ENCODE measurements at regions not wholly inside any gene's neighbourhood (a gene's known extent, or its start where the extent isn't known, plus 50 kb on each side); places are given as distances from the start of the nearest gene placed in this dataset.
A peak's percentile ranks its signal among the peaks of the same experiment; 100 is the strongest.
"Not testable (repeated sequence)": the region's sequence is repeated elsewhere in the genome, so short reads cannot be mapped to it uniquely, and the experiment has no call there.

DNA sequence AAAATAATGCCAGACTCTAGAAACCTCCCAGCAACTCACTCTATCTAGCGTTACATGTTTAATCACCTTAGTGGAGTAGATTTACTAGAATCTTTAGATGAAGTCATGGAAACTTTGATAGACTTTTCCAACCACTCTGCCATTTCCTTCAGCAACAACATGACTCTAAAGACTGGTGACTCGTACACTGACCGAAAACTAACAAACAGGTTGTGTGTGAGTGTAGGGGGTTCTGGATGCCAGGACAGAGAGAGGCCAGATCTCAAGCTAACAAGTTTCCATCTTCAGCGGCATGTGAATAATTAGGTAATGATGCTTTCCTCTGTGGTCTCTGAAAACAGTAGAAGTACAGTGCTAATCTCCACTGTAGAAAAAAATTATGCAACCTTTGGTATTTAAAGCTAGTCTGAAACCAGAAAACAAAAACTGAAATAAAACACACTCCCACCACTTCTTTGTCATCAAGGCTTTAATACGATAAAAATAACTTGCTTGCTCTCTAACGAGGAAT lies 286.4 kb downstream of the PRDM5 start:
- DNase-seq (ENCODE audit: low read depth in 4 of 4, low spot score in 3 of 4), result no peak

DNA sequence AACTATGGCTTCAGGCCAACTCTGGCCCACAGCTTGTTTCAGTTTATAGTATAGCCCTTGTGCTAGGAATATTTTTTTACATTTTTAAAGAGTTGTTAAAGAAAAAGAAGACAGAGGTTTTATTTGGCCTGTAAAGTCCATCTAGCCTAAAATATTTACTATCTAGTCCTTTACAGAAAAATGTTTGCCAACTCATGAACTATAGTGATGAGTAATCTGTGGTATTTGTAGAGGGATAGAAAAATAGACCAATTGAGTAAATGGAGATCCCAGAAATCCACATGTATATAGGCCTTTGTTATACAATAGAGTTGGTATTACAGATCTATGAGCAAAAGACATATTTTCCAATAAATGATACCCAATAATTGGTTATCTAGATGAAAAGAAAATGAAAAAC lies 288.7 kb downstream of the PRDM5 start:
- no peak for DNase-seq (ENCODE audit: low read depth in 4 of 4, low spot score in 3 of 4)

DNA sequence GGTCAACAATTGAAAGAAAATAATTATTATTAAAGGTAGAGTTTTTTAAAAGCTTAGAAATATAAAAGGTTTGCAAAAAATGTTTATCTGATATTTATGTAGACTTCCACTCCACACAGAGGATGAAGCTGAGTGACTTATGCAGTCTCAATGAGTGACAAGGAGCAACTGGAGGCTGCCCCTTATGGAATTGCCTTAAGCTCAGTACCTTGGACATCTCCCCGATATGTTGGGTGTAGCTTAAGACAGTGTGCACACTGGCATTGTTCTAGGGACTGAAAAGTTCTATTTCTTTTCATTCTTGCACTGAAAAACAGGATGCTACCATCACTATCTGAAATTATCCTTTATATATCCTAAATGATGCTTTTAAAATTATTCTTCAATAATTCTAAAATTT lies 292.1 kb downstream of the PRDM5 start:
- DNase-seq (ENCODE audit: low read depth in 4 of 4, low spot score in 3 of 4), result no peak

DNA sequence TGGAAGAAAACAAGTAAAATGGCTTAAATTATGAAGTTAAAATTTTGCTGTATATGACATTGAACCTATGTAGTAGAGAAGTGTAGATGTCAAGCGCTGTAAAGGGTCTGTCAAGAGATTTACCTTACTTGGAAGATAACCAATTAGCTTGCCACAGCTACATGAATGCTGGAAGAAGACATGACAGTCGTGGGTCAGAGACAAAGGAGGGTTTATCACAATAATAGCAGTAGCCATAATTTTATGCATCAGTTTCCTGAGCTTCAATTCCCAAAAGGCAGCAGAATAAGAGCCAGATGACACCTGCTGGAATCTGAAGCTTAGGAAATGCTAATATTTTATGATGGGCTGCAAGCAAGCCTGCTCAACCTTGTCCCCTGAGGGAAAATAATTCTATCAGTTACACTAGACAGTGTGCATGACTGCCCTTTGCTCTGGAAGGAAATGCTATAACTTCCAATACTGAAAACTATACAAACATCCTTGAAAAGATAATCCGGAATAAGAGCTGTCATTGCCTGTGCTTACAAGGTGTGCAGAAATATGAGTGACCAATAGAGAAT lies 292.9 kb downstream of the PRDM5 start:
- DNase-seq (ENCODE audit: low read depth in 4 of 4, low spot score in 3 of 4), result no peak

DNA sequence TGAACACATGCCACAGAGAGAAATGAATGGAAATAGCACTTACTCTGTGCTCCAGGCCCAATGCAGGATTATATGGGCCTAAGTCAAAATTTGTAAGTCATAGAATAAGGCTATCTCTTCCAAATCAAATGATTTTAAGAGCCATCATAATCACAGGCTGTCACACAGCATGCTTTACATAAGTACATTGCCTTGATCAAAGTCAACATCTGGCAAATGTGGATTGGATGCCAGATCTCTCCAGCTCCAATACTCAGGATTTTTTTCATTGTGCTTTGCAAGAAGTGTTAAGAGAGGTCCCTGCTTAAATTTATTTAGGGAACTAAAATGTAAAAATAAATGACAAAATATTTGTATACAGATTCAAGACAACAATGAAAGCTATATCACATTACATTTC lies 299.9 kb downstream of the PRDM5 start:
- DNase-seq (ENCODE audit: low read depth in 4 of 4, low spot score in 3 of 4), result no peak

DNA sequence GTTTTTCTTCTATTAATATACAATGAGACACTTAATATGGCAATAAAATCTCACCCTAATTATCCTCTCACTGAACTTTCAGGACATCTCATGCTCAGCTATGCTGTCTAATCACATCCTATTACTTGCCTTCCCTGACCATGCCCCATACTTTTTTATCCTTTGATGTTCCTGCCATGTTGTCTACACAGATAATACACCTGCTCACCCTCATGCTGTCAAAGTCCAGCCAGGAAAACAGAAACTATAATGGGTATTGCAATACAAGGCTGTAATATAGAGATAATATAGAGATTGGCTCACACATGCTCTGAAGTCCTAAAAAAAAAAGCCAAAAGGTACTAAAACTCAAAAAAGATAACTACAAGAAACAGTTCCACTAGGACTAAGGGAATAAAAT lies 305.4 kb downstream of the PRDM5 start:
- DNase-seq (ENCODE audit: low read depth in 4 of 4, low spot score in 3 of 4), result no peak

DNA sequence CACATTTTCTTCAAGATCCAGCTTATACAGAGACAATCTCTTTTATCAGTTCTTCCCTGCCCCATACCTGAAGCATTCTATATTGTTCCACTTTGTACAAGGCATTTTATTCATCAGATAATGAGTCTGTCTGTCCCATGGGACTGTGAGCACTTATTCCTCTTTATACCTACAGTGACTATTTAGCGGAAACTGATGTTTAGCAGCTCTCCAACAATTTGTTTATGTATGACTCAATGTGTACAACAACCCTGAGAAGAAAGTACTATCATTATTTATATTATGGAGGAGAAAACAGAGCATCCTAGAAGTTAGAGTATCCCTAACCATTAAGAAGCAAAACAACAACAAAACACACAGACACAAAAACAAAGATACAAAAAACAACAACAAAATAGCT lies 306.5 kb downstream of the PRDM5 start:
- no peak for DNase-seq (ENCODE audit: low read depth in 4 of 4, low spot score in 3 of 4)

DNA sequence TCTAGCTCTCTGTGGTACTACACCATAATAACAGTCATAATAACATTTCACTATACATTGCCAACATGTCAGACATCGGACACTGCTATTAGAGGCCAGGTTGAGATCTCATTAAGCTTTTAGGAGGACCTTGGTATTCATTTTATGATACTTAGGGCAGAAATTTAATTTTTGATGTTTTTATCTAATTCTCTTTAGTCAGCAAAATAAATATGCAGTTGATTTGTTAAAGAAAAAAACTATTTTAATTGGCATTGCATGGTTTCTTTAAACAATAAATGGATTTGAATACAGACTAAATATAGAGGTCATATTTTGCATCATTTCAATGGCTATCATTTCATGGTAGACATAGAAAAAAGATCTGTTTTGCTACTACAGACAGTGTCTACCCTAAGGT lies 308.7 kb downstream of the PRDM5 start:
- DNase-seq (ENCODE audit: low read depth in 4 of 4, low spot score in 3 of 4), result no peak

DNA sequence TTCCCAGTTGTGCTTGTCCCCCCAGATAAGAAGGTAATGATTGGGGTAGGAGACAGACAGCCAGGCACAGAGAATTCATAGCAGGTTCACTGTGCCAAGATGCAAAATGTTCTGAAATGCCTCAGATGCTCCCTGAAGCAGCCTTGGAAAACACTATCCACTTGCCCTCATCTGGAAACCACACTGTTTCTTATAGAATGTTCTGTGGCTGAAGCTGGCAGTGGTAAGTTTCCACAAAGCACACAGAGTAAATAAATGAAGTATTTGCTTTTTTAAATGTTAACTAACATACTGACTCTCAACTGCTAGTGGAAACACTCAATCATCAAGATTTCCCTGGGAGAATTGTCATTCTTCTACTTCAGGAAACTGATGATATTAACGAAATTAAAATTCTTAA lies 311.4 kb downstream of the PRDM5 start:
- no peak for DNase-seq (ENCODE audit: low read depth in 4 of 4, low spot score in 3 of 4)

DNA sequence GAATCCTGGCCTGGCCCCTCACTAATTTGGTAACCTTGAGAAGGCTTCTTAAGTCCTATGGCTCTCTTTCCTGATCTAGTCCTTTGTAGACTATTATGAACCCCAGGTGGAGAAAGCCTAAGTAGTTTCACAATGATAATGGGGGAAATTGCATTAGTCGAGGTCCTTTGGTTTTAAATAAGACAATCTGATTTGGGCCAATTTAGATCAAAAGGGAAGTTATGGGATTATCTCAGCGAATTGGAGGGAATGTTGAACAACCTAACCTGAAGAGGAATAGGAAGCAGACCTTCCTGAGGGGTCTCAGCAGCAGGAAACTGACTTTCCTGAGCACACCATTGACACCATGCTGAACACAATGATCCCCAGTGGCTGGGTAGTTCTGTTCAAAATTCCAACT lies 331.5 kb downstream of the PRDM5 start:
- no peak for DNase-seq (ENCODE audit: low read depth in 4 of 4, low spot score in 3 of 4)

DNA sequence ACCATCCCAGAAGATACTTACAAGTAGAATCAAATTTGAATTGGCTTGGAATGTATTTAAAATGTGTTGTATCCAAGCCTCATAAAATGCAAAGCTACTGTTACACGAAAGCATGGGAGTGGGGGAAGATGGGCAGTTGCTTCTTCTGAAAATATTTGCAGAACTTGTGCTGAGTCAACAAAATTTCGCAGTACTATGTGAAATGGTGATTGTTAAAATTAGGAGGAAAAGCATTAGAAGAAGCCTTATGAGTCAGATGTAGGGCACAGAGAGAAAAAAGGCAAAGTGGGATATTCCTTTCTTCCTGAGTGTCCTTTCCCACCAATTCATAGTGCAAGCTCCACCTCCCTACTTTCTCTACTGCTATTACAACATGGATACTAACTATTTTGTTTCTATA lies 332.7 kb downstream of the PRDM5 start:
- no peak for DNase-seq (ENCODE audit: low read depth in 4 of 4, low spot score in 3 of 4)

DNA sequence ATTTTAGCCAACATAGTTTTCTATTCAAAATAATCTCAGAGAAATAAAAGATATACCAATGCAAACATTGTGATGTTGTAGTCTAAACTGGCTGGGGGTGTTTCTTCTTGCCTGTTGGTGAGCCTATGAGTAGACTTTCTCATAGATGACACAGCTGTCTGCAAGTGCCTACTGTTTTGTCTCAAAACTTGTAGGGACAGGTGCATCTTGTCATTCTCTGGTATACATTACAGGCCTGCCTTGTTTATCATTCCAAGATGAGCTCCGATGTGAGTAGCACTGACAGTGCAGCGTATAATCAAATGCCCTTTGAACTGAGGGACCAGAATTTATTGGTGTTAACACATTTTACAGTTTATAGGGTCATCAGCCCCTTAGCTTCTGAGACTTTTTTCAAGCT lies 353.8 kb downstream of the PRDM5 start:
- DNase-seq (ENCODE audit: low read depth in 4 of 4, low spot score in 3 of 4), result peak in 1 of 4 donors; percentile 12

DNA sequence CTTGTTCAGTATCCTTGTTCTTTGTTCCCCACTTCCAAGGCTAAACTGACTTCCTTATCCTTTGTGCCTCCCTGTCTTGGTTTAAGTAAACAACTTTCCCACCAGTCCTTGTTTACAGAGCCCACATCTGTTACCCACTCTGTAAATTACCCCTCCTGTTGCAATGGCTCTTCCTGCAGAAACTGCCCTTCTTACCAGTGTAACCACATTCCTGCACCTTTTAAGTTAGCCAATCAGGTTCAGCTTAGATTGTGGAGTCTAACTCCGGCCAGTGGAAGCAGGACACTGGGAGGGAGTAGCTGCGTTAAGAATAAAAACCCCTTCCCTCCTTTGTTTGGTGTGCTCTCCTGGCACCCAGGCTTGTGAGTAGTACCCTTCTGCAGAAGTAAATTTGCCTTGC lies 360.9 kb downstream of the PRDM5 start:
- no peak for DNase-seq (ENCODE audit: low read depth in 4 of 4, low spot score in 3 of 4)

DNA sequence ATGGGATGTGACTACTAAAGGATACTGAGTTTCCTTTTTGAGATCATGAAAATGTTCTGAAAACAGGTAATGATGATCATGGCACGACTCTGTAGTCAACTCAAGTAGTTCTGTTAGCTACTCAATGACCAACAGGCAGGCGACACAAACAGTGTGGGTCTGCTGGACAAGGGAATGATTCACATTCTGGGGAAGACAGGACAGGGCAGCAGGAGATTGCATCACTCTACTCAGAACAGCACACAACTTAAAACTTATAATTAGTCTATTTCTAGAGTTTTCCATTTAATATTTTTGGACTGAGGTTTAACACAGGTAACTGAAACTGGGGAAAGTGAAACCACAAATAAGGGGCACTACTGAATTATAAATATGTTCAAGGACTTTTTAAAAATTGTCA lies 365.2 kb downstream of the PRDM5 start:
- DNase-seq (ENCODE audit: low read depth in 4 of 4, low spot score in 3 of 4), result no peak

DNA sequence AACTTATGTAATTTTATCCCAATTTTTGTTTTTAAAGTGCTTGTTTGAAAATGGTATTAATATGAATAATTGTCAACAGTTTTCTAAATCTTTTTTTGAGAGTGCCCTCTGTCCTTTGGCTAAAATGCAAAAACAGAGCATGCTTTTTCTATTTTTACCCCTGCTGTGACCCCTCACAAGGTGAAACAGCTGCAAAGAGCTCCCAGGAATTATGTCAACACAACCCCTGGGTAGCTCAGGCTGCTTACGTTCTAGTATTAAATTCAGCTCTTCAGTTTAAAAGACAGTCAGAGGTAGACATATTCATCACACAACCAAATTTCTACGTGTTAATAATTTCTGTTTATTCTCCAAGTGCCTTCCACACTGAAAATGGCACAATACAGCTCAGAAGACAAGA lies 367.5 kb downstream of the PRDM5 start:
- DNase-seq (ENCODE audit: low read depth in 4 of 4, low spot score in 3 of 4), result no peak

DNA sequence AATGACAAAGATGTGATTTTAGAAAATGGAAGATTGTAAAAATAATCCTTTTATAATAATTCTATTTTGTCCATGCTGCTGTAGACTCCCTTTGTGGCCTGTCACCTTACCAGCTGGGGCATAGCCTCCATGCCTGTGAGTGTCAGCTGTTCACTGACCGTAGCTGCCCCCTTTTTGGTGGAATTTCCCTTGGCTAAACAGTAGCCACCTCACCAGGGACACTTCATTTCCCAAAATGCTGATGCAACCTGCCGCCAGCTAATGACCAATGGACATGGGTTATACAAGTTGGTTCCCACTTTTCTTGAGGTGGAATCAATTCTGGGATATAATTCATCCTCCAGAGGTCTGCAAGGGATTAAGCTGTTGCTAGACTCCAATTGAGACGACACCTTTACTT lies 368.4 kb downstream of the PRDM5 start:
- DNase-seq (ENCODE audit: low read depth in 4 of 4, low spot score in 3 of 4), result no peak

DNA sequence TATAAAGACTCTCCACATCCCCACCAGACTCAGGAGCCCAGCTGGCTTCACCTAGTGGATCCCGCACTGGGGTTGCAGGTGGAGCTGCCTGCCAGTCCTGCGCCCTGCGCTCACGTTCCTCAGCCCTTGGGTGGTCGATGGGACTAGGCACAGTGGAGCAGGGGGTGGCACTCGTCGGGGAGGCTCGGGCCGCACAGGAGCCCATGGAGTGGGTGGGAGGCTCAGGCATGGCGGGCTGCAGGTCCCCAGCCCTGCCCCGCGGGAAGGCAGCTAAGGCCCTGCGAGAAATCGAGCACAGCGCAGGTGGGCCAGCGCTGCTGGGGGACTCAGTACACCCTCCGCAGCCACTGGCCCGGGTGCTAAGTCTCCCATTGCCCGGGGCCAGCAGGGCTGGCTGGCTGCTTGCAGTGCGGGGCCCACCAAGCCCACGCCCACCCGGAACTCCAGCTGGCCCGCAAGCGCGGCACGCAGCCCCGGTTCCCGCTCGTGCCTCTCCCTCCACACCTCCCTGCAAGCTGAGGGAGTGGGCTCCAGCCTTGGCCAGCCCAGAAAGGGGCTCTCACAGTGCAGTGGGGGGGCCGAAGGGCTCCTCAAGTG lies 371.8 kb downstream of the PRDM5 start:
- DNase-seq (ENCODE audit: low read depth in 4 of 4, low spot score in 3 of 4), result not testable (repeated sequence)

DNA sequence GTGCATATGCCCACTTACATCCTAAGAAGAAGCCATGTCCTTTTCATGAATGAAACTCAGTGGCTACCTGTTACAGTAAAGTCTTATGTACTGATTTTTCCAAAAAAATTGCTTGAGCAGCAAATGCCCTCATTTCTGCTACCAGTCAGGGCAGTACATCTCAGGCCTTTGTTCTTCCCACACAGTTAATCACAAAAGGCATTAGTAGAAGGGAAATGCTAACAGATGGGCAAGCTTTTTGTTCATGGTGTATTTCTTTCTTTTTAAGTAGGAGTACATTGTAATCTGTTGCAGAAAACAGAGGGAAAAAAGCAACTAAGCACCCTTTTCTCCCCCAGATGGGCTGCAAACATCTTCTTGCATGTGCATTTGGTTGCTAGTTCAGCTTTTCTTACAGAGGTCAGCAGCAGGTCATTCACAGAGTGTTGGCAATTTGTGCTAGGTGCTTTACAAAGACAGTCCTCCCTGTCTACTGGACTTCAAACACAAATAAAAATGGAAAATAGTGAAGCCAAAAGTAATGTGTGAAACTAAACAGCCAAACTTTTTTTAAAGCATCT lies 373.4 kb downstream of the PRDM5 start:
- DNase-seq (ENCODE audit: low read depth in 4 of 4, low spot score in 3 of 4), result no peak

DNA sequence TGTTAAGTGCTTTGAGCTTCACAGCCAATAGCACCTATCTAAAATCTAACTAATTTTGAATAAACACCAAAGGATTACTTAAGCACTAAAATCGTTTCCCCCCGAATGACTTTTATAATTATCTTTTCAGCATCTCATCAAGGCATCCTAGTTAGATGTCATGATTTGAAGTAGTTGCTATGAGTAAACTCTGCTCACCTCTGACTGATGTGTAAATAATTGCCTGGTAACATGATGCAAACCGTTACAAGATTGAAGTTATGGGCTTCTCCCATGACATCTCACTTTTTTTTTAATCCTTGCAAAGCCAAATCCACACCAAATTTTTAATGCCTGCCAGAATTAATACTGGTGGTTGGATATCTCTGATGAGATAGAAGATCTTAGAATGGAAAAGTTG lies 377.1 kb downstream of the PRDM5 start:
- DNase-seq (ENCODE audit: low read depth in 4 of 4, low spot score in 3 of 4), result no peak

DNA sequence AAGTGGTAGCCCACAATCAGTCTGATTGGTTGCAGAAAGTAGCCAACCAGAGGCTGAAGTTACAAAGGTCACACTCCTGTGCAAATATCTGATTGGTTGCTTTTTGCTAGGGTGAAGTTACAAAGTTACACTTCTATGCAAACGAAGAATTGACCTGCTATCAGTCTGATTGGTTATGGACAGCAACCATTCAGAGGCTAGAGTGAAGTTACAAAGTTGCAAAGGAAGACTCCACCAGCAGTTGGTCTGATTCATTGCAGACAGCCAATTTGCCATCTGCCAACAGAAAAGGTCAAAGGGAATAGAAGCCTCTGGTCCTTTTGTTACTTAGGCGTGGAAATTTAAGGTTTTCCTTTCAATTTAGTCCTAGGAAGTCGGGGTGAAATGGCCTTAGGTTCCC lies 377.7 kb downstream of the PRDM5 start:
- no peak for DNase-seq (ENCODE audit: low read depth in 4 of 4, low spot score in 3 of 4)

DNA sequence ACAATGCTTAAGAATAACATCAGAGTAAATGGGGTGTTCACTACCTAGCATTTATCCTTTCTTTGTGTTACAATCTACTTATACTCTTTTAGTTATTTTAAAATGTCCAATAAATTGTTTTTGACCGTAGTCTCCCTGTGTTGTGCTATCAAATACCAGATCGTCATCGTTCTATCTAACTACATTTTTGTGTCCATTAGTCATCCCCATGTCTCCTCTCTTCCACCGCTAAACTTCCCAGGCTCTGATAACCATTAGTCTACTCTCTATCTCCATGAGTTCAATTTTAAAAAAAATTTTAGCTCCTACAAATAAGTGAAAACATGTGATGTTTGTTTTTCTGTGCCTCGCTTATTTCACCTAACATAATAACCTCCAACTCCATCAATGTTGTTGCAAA lies 381.9 kb downstream of the PRDM5 start:
- no peak for DNase-seq (ENCODE audit: low read depth in 4 of 4, low spot score in 3 of 4)

DNA sequence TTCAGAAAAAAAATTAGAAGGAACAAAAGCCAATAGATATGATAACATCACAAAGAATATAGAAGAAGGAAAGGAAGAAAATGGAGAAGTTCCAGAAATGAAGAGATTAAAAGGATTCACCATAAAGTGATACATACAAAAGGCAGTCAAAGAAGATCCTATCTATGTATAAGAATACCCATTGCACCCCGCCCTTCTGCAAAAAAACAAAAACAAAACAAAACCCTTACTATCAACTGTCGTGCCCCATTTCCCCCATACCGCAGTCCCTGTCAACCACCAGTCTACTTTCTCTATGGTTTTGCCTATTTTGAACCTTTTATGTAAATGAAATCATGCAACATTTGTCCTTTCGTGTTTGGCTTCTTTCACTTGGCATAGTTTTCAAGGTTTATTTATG lies 385.6 kb downstream of the PRDM5 start:
- no peak for DNase-seq (ENCODE audit: low read depth in 4 of 4, low spot score in 3 of 4)

DNA sequence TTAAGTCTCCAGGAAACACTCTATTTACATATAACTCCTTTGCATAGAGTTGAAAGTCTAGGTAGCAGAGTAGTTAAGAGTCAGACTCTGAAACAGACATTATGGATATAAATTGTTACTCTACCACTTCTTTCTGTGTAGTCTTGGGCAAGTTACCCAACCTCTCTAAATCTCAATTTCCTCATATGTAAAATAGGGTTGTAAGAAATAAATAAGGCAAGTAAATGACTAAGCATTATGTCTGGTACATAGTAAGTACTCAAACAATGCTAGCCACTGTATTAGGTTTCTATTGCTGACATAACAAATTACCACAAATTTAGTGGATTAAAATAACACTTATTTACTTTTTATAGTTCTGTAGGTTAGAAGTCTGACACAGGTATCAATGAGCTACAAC lies 394.1 kb downstream of the PRDM5 start:
- no peak for DNase-seq (ENCODE audit: low read depth in 4 of 4, low spot score in 3 of 4)

Data from left renal pelvis (tissue), 4 donors.